GM18519 (cell line): ENCODE measurements at regions not wholly inside any gene's neighbourhood (a gene's known extent, or its start where the extent isn't known, plus 50 kb on each side); places are given as distances from the start of the nearest gene placed in this dataset.
"Not testable (repeated sequence)": the region's sequence is repeated elsewhere in the genome, so short reads cannot be mapped to it uniquely, and the experiment has no call there.

Source experiments
- ATAC-seq: cut with Tn5 transposase; IDR thresholded peaks from one replicate; pipeline ENCODE4 v1.9.1; 2021; ENCODE audit warnings: mild to moderate bottlenecking, moderate library complexity; ENCODE audit not compliant: unreplicated experiment, low FRiP score

DNA sequence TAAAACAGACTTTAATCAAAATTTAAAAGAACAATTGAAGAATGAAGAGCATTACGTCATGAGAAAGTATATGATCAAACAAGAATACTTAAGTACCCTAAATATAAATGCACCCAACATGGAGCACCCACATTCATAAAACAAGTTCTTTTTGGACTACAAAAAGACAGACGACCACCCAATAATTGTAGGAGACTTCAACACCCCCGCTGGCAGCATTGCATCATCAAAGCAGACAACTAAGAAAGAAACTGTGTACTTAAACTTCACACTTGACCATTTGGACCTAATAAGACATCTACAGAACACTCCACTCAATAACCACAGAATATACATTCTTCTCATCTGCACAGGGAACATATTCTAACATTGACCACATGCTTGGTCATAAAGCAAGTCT lies 291.7 kb upstream of the ZNF322 start:
- not testable (repeated sequence) for ATAC-seq

DNA sequence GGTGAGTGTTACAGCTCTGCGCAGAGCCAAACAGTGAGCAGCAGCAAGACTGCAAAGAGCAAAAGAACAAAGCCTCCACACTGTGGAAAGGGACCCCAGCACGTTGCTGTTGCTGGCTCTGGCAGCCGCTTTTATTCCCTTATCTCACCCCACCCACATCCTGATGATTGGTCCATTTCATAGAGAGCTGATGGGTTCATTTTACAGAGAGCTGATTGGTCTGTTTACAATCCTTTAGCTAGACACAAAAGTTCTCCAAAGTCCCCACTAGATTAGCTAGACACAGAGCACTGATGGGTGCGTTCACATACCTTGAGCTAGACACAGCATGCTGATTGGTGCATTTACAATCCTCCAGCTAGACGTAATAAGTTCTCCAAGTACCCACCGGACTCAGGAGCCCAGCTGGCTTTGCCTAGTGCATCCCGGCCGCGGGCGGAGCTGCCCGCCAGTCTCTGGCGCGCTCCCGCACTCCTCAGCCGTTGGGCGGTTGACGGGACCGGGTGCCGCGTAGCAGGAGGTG lies 291.4 kb upstream of the PRSS16 start:
- not testable (repeated sequence) for ATAC-seq

- ATAC-seq = not testable (repeated sequence)
Observed at GRCh38 chr6:26956601-26957184, 290.8 kb upstream of the PRSS16 start.

DNA sequence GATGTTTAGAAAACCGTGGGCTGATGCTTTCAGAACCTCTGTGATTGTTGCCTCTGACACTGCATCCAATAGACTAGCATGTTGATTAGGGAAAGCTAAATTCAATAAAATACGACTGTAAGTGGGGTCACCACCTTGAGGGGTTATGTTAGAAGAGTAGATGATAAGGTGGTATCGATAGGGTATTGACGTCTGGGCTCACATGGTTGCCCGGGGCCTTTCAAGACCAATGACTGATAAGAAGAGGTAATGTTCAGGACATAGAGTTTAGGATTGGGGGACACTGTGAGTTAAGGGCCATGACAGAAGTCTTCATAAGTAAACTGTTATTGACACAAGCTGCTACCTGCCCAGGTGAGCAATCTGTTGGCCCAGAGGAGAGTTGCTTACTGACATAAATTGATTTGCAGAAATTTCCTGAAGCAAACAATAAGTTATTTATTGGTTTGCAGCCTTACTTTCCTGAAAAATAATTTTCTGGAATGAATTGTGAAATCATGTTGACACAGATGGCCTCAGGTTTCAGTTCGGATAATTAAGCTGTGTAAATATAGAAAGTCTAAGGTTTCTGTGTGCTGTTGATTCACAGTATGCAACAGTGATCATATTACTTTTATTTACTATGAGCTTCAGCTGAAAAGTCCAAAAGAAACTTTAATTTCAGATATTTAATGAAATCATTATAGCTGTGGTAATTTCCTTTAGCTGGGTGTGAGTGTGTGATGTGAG lies 289.9 kb upstream of the PRSS16 start:
- ATAC-seq = not testable (repeated sequence)

- not testable (repeated sequence) for ATAC-seq
Observed at GRCh38 chr6:26961236-26961635, 286.3 kb upstream of the PRSS16 start.

GRCh38 chr6:27002447-27002846 lies 245.1 kb upstream of the PRSS16 start:
- no peak for ATAC-seq

GRCh38 chr6:27007020-27007419 lies 240.5 kb upstream of the PRSS16 start:
- ATAC-seq = no peak

- not testable (repeated sequence) for ATAC-seq
Observed at GRCh38 chr6:27008613-27009012, 238.9 kb upstream of the PRSS16 start.

GRCh38 chr6:27014053-27014452 lies 233.4 kb upstream of the PRSS16 start:
- ATAC-seq = not testable (repeated sequence)

GRCh38 chr6:27016689-27017088 lies 230.8 kb upstream of the PRSS16 start:
- ATAC-seq = no peak

GRCh38 chr6:27018401-27018800 lies 229.1 kb upstream of the PRSS16 start:
- ATAC-seq = not testable (repeated sequence)

GRCh38 chr6:27019651-27020552 lies 227.6 kb upstream of the PRSS16 start:
- ATAC-seq = peak; percentile 71

- ATAC-seq = no peak
Observed at GRCh38 chr6:27020553-27020880, 227.0 kb upstream of the PRSS16 start.

- no peak for ATAC-seq
Observed at GRCh38 chr6:27023664-27024063, 223.8 kb upstream of the PRSS16 start.

DNA sequence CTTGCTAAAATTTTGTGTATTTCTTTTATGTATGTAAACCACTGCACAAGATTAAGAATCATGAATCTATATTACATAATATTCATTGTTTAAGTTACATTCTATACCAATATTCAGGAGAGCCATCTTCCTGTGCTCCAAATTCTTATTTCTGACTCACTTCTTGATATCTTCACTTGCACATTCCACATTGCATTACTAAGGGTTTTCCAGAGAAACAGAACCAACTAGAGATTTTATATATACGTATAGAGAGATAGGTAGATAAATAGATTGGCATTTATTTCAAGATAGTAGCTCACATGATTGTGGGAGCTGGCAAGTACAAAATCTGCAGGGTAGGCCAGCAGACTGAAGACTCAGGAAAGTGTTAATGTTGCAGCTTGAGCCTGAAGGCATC lies 222.2 kb upstream of the PRSS16 start:
- no peak for ATAC-seq

- no peak for ATAC-seq
Observed at GRCh38 chr6:27026361-27026760, 221.1 kb upstream of the PRSS16 start.

DNA sequence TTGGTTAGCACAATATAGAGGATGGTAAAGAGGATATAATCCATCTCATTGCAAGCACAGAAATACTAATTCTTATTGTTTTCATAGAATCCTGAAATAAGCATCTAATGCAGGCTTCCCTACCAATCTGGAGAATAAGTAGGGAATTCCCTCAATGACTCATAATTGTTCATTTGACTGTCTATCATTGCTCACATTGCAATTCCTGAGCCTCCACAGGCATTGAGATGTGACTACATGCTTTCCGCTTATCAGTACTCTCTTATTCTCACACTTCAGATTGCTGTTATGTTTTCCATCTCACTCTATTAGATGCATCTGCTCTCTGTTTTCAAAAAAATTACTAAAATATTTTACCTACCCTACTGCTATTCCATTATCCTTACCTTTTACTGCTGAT lies 216.2 kb upstream of the PRSS16 start:
- ATAC-seq = no peak

GRCh38 chr6:27038498-27038897 lies 209.0 kb upstream of the PRSS16 start:
- no peak for ATAC-seq

GRCh38 chr6:27040244-27041042 lies 207.1 kb upstream of the PRSS16 start:
- no peak for ATAC-seq

DNA sequence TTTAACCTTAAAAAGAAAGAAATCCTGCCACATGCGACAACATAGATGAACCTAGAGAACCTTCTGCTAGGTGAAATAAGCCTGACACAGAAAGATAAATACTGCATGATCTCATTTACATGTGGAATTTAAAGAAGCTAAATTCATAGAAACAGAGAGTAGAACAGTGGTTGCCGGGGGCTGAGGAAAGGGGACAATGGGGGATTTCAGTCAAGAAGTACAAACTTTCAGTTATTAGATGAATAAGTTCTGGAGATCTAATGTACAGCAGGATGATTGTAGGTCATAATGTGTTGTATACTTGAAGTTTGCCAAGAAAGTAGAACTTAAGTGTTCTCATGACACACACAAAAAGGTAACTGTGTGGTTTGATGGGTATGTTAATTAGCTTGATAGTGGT lies 204.3 kb upstream of the PRSS16 start:
- ATAC-seq = no peak
